HepG2 (cell line): ENCODE measurements at regions not wholly inside any gene's neighbourhood (a gene's known extent, or its start where the extent isn't known, plus 50 kb on each side); places are given as distances from the start of the nearest gene placed in this dataset.

ENCODE experiments used
- GATAD2A ChIP-seq: IDR thresholded peaks from 2 replicates; pipeline ENCODE4 v1.6.1; 2016
- HDAC2 ChIP-seq: sonication (generic); formaldehyde crosslinking; IDR thresholded peaks from 2 replicates; pipeline ENCODE4 v1.4.0; 2020; ENCODE audit warnings: missing genetic modification reagents
- HNF4A ChIP-seq: sonication (generic); formaldehyde crosslinking; IDR thresholded peaks from 2 replicates; pipeline ENCODE4 v1.4.0; 2020; ENCODE audit warnings: missing genetic modification reagents
- JARID2 ChIP-seq: sonication (generic); formaldehyde crosslinking; IDR thresholded peaks from 2 replicates; pipeline ENCODE4 v1.8.1; 2023; ENCODE audit warnings: missing genetic modification reagents, inconsistent platforms; ENCODE audit not compliant: insufficient replicate concordance
- KAT2B ChIP-seq: fragments of 150-350 bp; IDR thresholded peaks from 2 replicates; pipeline ENCODE4 v1.6.1; 2014; ENCODE audit warnings: low read depth, low read length, borderline replicate concordance
- KLF11 ChIP-seq: IDR thresholded peaks from 2 replicates; pipeline ENCODE4 v1.6.1; 2016; ENCODE audit warnings: missing compliant biosample characterization
- MTA1 ChIP-seq: sonication (generic); formaldehyde crosslinking; IDR thresholded peaks from 2 replicates; pipeline ENCODE4 v1.4.0; 2020; ENCODE audit warnings: missing genetic modification reagents, mild to moderate bottlenecking, borderline replicate concordance
- PAF1 ChIP-seq: IDR thresholded peaks from 2 replicates; pipeline ENCODE4 v1.6.1; 2016; ENCODE audit warnings: missing genetic modification reagents, missing compliant biosample characterization
- POLR2AphosphoS2 ChIP-seq: IDR thresholded peaks from 2 replicates; pipeline ENCODE4 v1.6.1; 2011; ENCODE audit warnings: low read depth, low read length, improper control_type of control experiment
- RARG ChIP-seq: sonication (generic); formaldehyde crosslinking; IDR thresholded peaks from 2 replicates; pipeline ENCODE4 v1.4.0; 2020; ENCODE audit warnings: low read depth, mild to moderate bottlenecking, missing genetic modification reagents
- SAP130 ChIP-seq: IDR thresholded peaks from 2 replicates; pipeline ENCODE4 v1.6.1; 2016; ENCODE audit warnings: low read depth
- SIX4 ChIP-seq: sonication (generic); formaldehyde crosslinking; IDR thresholded peaks from 2 replicates; pipeline ENCODE4 v1.4.0; 2020; ENCODE audit warnings: missing genetic modification reagents
- SOX6 ChIP-seq, 2 experiments: fragments of 450-650 bp in 1 of 2; sonication (generic) in 1 of 2; formaldehyde crosslinking in 1 of 2; IDR thresholded peaks; 2 replicates each; pipeline versions ENCODE4 v1.4.0 to v1.6.1; 2017 to 2020; ENCODE audit warnings: antibody characterized with exemption in 1 of 2, mild to moderate bottlenecking in 1 of 2, missing genetic modification reagents in 1 of 2
- YY1 ChIP-seq: IDR thresholded peaks from 2 replicates; pipeline ENCODE4 v1.6.1; 2011; ENCODE audit warnings: low read length, low read depth, moderate library complexity, mild to moderate bottlenecking; ENCODE audit not compliant: insufficient read depth, insufficient replicate concordance
- ZNF282 ChIP-seq: fragments of 450-650 bp; IDR thresholded peaks from 2 replicates; pipeline ENCODE4 v1.6.1; 2018; ENCODE audit not compliant: partially characterized antibody
- ZNF383 ChIP-seq: sonication (generic); formaldehyde crosslinking; IDR thresholded peaks from 2 replicates; pipeline ENCODE4 v1.4.0; 2020; ENCODE audit warnings: missing genetic modification reagents, mild to moderate bottlenecking, borderline replicate concordance
- ZNF430 ChIP-seq: sonication (generic); formaldehyde crosslinking; IDR thresholded peaks from 2 replicates; pipeline ENCODE4 v1.9.0; 2021; ENCODE audit warnings: mild to moderate bottlenecking, missing genetic modification reagents
- ZNF775 ChIP-seq: sonication (generic); formaldehyde crosslinking; IDR thresholded peaks from 2 replicates; pipeline ENCODE4 v1.4.0; 2020; ENCODE audit warnings: missing genetic modification reagents, mild to moderate bottlenecking, moderate library complexity, borderline replicate concordance
- ZNF878 ChIP-seq: sonication (generic); formaldehyde crosslinking; IDR thresholded peaks from 2 replicates; pipeline ENCODE4 v1.8.1; 2023; ENCODE audit warnings: mild to moderate bottlenecking, missing genetic modification reagents, moderate library complexity
- TF ChIP-seq, protein P1 (sequence below): sonication (generic); formaldehyde crosslinking; conservative IDR thresholded peaks from 2 replicates; pipeline ENCODE4 v1.8.1; 2023; ENCODE audit warnings: missing genetic modification reagents
- TF ChIP-seq, protein P2 (sequence below): conservative IDR thresholded peaks from 2 replicates; pipeline ENCODE4 v1.6.1; 2018; ENCODE audit warnings: missing genetic modification reagents
- TF ChIP-seq, protein P3 (sequence below): sonication (generic); formaldehyde crosslinking; IDR thresholded peaks from 2 replicates; pipeline ENCODE4 v1.5.0; 2020; ENCODE audit warnings: missing genetic modification reagents
- TF ChIP-seq, protein P4 (sequence below): IDR thresholded peaks from 2 replicates; pipeline ENCODE4 v1.6.1; 2016; ENCODE audit warnings: low read depth, missing genetic modification reagents, missing compliant biosample characterization

DNA sequence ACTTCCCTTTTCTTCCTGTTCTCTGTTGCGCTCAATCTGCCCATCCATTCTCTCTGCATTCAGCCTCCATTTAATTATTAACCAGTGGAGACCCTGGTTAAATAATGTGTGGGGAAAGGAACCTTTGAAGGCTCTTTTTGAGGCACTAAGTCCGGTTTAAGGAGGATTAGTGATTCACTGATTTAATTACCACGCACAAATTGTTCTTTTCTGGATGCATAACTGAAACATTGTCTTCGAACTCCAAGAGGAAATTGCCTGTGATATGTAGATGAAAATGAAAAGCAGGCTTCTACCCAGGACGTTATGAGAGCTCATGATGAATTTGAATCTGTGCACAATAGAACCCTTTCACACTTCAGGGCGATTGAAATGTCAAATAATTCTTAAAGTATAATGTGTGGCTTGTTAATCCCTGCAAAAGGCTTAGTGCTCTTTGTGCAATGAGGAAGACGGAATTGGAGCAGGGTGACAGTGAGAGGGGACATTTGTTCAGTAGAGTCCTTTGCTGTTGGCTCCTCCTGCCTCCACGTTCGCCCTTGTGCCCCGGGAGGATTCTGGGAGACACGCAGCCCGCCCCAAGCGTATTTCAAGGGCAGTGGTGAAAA, 51.1 kb upstream of the ZNF236 start (continued):
- TF ChIP-seq, protein P1, sequence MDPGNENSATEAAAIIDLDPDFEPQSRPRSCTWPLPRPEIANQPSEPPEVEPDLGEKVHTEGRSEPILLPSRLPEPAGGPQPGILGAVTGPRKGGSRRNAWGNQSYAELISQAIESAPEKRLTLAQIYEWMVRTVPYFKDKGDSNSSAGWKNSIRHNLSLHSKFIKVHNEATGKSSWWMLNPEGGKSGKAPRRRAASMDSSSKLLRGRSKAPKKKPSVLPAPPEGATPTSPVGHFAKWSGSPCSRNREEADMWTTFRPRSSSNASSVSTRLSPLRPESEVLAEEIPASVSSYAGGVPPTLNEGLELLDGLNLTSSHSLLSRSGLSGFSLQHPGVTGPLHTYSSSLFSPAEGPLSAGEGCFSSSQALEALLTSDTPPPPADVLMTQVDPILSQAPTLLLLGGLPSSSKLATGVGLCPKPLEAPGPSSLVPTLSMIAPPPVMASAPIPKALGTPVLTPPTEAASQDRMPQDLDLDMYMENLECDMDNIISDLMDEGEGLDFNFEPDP: no peak
- TF ChIP-seq SIX4 (CRISPR knock-in tag) (no peak), KLF11 (CRISPR knock-in tag) (no peak), ZNF430 (CRISPR knock-in tag) (no peak), ZNF878 (CRISPR knock-in tag) (no peak), JARID2 (no peak), MTA1 (no peak), RARG (no peak), ZNF383 (CRISPR knock-in tag) (no peak), KAT2B (no peak), SAP130 (CRISPR knock-in tag) (peak; percentile 37; the same call in 1 of the 2 replicates), ZNF775 (CRISPR knock-in tag) (no peak), HDAC2 (CRISPR knock-in tag) (0 out of 2 replicates have a peak, but pooled peaks have one; percentile 9), GATAD2A (CRISPR knock-in tag) (peak; percentile 43; the same call in 1 of the 2 replicates), POLR2AphosphoS2 (no peak), SOX6 (IDR thresholded peaks at IDR 0.05) (no peak), SOX6 (CRISPR knock-in tag; IDR thresholded peaks at IDR 0.05) (peak; percentile 44), HNF4A (CRISPR knock-in tag) (0 out of 2 replicates have a peak, but pooled peaks have one; percentile 14), YY1 (no peak), ZNF282 (no peak), PAF1 (no peak)
- TF ChIP-seq, protein P2, sequence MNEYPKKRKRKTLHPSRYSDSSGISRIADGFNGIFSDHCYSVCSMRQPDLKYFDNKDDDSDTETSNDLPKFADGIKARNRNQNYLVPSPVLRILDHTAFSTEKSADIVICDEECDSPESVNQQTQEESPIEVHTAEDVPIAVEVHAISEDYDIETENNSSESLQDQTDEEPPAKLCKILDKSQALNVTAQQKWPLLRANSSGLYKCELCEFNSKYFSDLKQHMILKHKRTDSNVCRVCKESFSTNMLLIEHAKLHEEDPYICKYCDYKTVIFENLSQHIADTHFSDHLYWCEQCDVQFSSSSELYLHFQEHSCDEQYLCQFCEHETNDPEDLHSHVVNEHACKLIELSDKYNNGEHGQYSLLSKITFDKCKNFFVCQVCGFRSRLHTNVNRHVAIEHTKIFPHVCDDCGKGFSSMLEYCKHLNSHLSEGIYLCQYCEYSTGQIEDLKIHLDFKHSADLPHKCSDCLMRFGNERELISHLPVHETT: no peak
- TF ChIP-seq, protein P3, sequence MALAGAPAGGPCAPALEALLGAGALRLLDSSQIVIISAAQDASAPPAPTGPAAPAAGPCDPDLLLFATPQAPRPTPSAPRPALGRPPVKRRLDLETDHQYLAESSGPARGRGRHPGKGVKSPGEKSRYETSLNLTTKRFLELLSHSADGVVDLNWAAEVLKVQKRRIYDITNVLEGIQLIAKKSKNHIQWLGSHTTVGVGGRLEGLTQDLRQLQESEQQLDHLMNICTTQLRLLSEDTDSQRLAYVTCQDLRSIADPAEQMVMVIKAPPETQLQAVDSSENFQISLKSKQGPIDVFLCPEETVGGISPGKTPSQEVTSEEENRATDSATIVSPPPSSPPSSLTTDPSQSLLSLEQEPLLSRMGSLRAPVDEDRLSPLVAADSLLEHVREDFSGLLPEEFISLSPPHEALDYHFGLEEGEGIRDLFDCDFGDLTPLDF (CRISPR knock-in tag): no peak
- TF ChIP-seq, protein P4, sequence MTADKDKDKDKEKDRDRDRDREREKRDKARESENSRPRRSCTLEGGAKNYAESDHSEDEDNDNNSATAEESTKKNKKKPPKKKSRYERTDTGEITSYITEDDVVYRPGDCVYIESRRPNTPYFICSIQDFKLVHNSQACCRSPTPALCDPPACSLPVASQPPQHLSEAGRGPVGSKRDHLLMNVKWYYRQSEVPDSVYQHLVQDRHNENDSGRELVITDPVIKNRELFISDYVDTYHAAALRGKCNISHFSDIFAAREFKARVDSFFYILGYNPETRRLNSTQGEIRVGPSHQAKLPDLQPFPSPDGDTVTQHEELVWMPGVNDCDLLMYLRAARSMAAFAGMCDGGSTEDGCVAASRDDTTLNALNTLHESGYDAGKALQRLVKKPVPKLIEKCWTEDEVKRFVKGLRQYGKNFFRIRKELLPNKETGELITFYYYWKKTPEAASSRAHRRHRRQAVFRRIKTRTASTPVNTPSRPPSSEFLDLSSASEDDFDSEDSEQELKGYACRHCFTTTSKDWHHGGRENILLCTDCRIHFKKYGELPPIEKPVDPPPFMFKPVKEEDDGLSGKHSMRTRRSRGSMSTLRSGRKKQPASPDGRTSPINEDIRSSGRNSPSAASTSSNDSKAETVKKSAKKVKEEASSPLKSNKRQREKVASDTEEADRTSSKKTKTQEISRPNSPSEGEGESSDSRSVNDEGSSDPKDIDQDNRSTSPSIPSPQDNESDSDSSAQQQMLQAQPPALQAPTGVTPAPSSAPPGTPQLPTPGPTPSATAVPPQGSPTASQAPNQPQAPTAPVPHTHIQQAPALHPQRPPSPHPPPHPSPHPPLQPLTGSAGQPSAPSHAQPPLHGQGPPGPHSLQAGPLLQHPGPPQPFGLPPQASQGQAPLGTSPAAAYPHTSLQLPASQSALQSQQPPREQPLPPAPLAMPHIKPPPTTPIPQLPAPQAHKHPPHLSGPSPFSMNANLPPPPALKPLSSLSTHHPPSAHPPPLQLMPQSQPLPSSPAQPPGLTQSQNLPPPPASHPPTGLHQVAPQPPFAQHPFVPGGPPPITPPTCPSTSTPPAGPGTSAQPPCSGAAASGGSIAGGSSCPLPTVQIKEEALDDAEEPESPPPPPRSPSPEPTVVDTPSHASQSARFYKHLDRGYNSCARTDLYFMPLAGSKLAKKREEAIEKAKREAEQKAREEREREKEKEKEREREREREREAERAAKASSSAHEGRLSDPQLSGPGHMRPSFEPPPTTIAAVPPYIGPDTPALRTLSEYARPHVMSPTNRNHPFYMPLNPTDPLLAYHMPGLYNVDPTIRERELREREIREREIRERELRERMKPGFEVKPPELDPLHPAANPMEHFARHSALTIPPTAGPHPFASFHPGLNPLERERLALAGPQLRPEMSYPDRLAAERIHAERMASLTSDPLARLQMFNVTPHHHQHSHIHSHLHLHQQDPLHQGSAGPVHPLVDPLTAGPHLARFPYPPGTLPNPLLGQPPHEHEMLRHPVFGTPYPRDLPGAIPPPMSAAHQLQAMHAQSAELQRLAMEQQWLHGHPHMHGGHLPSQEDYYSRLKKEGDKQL (CRISPR knock-in tag): no peak
